Prostate gland (tissue), 2 donors: ENCODE measurements at regions not wholly inside any gene's neighbourhood (a gene's known extent, or its start where the extent isn't known, plus 50 kb on each side); places are given as distances from the start of the nearest gene placed in this dataset.

Experiments
- POLR2A ChIP-seq: fragments of 450-650 bp; IDR thresholded peaks from one replicate; pipeline ENCODE4 v1.6.1; 2016; ENCODE audit warnings: antibody characterized with exemption, mild to moderate bottlenecking
- TF ChIP-seq, protein P1 (sequence below), 4 experiments: fragments of 200-600 bp in 2 of 4; fragments of 450-650 bp in 2 of 4; sonication (generic) in 2 of 4; IDR thresholded peaks; 1 replicate in 3 of 4; 2 replicates in 1 of 4; pipeline ENCODE4 v1.5.1; 2016 to 2019; ENCODE audit warnings: antibody characterized with exemption in 4 of 4, mild to moderate bottlenecking in 2 of 4, moderate library complexity in 2 of 4

DNA sequence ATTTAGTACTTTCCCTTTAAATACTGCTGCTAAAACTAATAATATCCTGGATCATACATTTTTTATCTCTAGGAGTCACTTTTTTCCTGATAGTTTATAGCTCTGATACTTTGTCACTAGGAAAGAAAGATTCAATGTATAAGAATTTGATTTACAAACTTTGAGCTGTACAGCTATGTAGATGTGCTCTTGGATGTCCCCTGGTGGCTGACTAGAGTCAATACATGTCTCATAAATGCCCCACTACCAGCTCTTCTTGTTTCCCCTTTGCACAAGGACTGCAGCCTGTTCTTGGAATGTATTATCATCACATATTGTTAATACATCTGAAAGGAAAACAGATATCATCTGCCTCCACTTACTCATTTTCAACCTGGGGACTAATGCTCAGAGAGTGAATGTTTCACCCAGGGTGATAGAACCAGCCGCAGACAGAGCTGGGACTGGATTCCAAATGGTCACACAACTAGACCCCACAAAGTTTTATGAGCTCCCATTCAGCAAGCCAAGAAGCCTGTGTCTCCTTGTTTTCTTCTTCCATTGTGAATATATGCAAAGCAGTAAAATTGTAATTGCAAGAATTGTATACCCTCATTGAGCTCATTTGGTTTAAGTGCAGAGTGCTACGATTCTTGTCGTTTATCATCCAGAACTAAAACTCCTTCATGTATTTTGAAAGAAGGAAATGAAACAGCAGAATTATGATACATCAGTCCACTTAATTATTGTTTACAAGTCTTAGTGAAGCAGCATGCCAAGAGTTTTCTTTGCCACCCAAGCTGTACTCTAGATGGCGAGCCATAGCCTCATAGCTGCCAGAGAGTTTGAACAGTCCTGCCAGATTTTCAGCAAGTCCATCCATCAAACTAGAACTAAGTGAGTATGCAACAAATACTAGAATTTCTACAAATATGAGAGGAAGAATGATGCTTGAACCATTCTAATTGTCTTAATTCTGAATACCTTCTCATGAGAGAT lies 261.6 kb upstream of the LMCD1 start:
- TF ChIP-seq, protein P1, sequence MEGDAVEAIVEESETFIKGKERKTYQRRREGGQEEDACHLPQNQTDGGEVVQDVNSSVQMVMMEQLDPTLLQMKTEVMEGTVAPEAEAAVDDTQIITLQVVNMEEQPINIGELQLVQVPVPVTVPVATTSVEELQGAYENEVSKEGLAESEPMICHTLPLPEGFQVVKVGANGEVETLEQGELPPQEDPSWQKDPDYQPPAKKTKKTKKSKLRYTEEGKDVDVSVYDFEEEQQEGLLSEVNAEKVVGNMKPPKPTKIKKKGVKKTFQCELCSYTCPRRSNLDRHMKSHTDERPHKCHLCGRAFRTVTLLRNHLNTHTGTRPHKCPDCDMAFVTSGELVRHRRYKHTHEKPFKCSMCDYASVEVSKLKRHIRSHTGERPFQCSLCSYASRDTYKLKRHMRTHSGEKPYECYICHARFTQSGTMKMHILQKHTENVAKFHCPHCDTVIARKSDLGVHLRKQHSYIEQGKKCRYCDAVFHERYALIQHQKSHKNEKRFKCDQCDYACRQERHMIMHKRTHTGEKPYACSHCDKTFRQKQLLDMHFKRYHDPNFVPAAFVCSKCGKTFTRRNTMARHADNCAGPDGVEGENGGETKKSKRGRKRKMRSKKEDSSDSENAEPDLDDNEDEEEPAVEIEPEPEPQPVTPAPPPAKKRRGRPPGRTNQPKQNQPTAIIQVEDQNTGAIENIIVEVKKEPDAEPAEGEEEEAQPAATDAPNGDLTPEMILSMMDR (IDR thresholded peaks at IDR 0.05), result peak in 3 of 4 experiments; percentile 45 to 55 (median 53)
- TF ChIP-seq POLR2A, result no peak
